IMR-90 (cell line): ENCODE measurements at regions not wholly inside any gene's neighbourhood (a gene's known extent, or its start where the extent isn't known, plus 50 kb on each side); places are given as distances from the start of the nearest gene placed in this dataset.

Experiments used
- ATAC-seq: fragments of 200-7000 bp; cut with Tn5 transposase; 2 replicates; pipeline ENCODE4 v1.9.1; 2020; ENCODE audit warnings: low read depth, mild to moderate bottlenecking, moderate library complexity
- BruUV-seq: library from RNA; stranded (reverse); fragments of 400-500 nt; replicated peaks from 2 replicates; lab custom pipeline; 2021; lab: Mats Ljungman, UMichigan
- CTCF ChIA-PET: fragments of 300-600 bp; formaldehyde crosslinking; extraction: SDS; loops from one replicate; lab custom pipeline; 2021; ENCODE audit warnings: antibody characterized with exemption; lab: Yijun Ruan, JAX
- POLR2A ChIA-PET: fragments of 300-600 bp; sonication (Branson Sonifier 250); formaldehyde crosslinking; loops from one replicate; lab custom pipeline; 2022; ENCODE audit warnings: antibody characterized with exemption; ENCODE audit not compliant: unreplicated experiment; lab: Charles Lee
- DNase-seq: peaks from one replicate; pipeline ENCODE4 v3.0.0; 2013
- H2AFZ ChIP-seq: replicated peaks from 2 replicates; pipeline ENCODE3; 2013; ENCODE audit warnings: low read length, mild to moderate bottlenecking; ENCODE audit not compliant: poor library complexity
- H2AK5ac ChIP-seq: 2 replicates; pipeline ENCODE4 v1.6.1; 2013; ENCODE audit warnings: low read depth, low read length, inconsistent platforms
- H2AK9ac ChIP-seq: replicated peaks from 2 replicates; pipeline ENCODE3; 2013; ENCODE audit warnings: mild to moderate bottlenecking, low read depth, low read length, moderate library complexity; ENCODE audit not compliant: poor library complexity
- H2BK120ac ChIP-seq: 2 replicates; pipeline ENCODE4 v1.6.1; 2013; ENCODE audit warnings: low read depth, low read length, inconsistent platforms
- H2BK15ac ChIP-seq: 3 replicates; pipeline ENCODE4 v1.6.1; 2013; ENCODE audit warnings: low read depth, low read length, inconsistent platforms
- H2BK20ac ChIP-seq: 2 replicates; pipeline ENCODE4 v1.6.1; 2013; ENCODE audit warnings: low read depth, mild to moderate bottlenecking, inconsistent platforms, low read length, moderate library complexity
- H2BK5ac ChIP-seq: 2 replicates; pipeline ENCODE4 v1.6.1; 2013; ENCODE audit warnings: mild to moderate bottlenecking, low read depth, low read length, inconsistent platforms; ENCODE audit not compliant: poor library complexity, severe bottlenecking
- H3K14ac ChIP-seq: replicated peaks from 2 replicates; pipeline ENCODE4 v1.6.1; 2013; ENCODE audit warnings: low read depth, low read length, inconsistent platforms
- H3K18ac ChIP-seq: 2 replicates; pipeline ENCODE4 v1.6.1; 2013; ENCODE audit warnings: low read depth, low read length, control low read depth
- H3K23ac ChIP-seq: 2 replicates; pipeline ENCODE4 v1.6.1; 2013; ENCODE audit warnings: low read depth, low read length, inconsistent platforms
- H3K27ac ChIP-seq: 2 replicates; pipeline ENCODE4 v1.5.1; 2013; ENCODE audit warnings: mild to moderate bottlenecking, control low read depth, low read length; ENCODE audit not compliant: insufficient read depth
- H3K27me3 ChIP-seq: 2 replicates; pipeline ENCODE4 v1.6.1; 2013; ENCODE audit warnings: low read length; ENCODE audit not compliant: control insufficient read depth, insufficient read depth
- H3K36me3 ChIP-seq: 2 replicates; pipeline ENCODE4 v1.6.1; 2013; ENCODE audit warnings: low read length, mixed read lengths; ENCODE audit not compliant: control insufficient read depth, insufficient read depth
- H3K4ac ChIP-seq: 2 replicates; pipeline ENCODE4 v1.6.1; 2013; ENCODE audit warnings: low read depth, low read length, inconsistent platforms
- H3K4me1 ChIP-seq: 2 replicates; pipeline ENCODE4 v1.6.1; 2013; ENCODE audit warnings: low read length, mixed read lengths; ENCODE audit not compliant: control insufficient read depth, insufficient read depth
- H3K4me2 ChIP-seq: 2 replicates; pipeline ENCODE4 v1.6.1; 2013; ENCODE audit warnings: low read depth, mild to moderate bottlenecking, control low read depth, low read length, moderate library complexity
- H3K4me3 ChIP-seq: 2 replicates; pipeline ENCODE4 v1.5.1; 2013; ENCODE audit warnings: low read depth, mild to moderate bottlenecking, control low read depth, low read length, moderate library complexity; ENCODE audit not compliant: insufficient read depth
- H3K56ac ChIP-seq: 2 replicates; pipeline ENCODE4 v1.6.1; 2013; ENCODE audit warnings: low read length, inconsistent platforms; ENCODE audit not compliant: insufficient read depth; ENCODE audit errors: extremely low read depth
- H3K79me1 ChIP-seq, 2 experiments: 2 replicates each; pipeline ENCODE4 v1.6.1; 2013; ENCODE audit warnings: low read length in 2 of 2, inconsistent platforms in 1 of 2, low read depth in 1 of 2
- H3K9ac ChIP-seq: 2 replicates; pipeline ENCODE4 v1.6.1; 2013; ENCODE audit warnings: low read depth, low read length, control low read depth
- H3K9me1 ChIP-seq: 2 replicates; pipeline ENCODE4 v1.6.1; 2013; ENCODE audit warnings: low read length, inconsistent platforms; ENCODE audit not compliant: insufficient read depth
- H3K9me3 ChIP-seq: 2 replicates; pipeline ENCODE4 v1.6.1; 2013; ENCODE audit warnings: low read length; ENCODE audit not compliant: control insufficient read depth, insufficient read depth
- H4K20me1 ChIP-seq: 2 replicates; pipeline ENCODE4 v1.6.1; 2013; ENCODE audit warnings: low read length, inconsistent platforms; ENCODE audit not compliant: insufficient read depth
- H4K5ac ChIP-seq: 2 replicates; pipeline ENCODE4 v1.6.1; 2013; ENCODE audit warnings: mild to moderate bottlenecking, low read depth, low read length, control low read depth
- H4K8ac ChIP-seq, 2 experiments: 2 replicates each; pipeline ENCODE4 v1.6.1; 2013; ENCODE audit warnings: low read depth in 2 of 2, low read length in 2 of 2, control low read depth in 1 of 2, inconsistent platforms in 1 of 2
- H4K91ac ChIP-seq: 2 replicates; pipeline ENCODE4 v1.6.1; 2013; ENCODE audit warnings: low read depth, low read length, inconsistent platforms; ENCODE audit not compliant: insufficient read depth
- BHLHE40 ChIP-seq: fragments of 150-350 bp; IDR thresholded peaks from 2 replicates; pipeline ENCODE4 v1.6.1; 2016; ENCODE audit warnings: mild to moderate bottlenecking, low read depth, low read length
- CEBPB ChIP-seq: IDR thresholded peaks from 2 replicates; pipeline ENCODE4 v1.6.1; 2012; ENCODE audit warnings: low read depth, low read length, improper control_type of control experiment
- MAFK ChIP-seq: IDR thresholded peaks from 2 replicates; pipeline ENCODE4 v1.6.1; 2012; ENCODE audit warnings: low read depth, low read length, improper control_type of control experiment
- MAZ ChIP-seq: IDR thresholded peaks from 2 replicates; pipeline ENCODE4 v1.6.1; 2012; ENCODE audit warnings: low read depth, mild to moderate bottlenecking, low read length, improper control_type of control experiment, moderate library complexity, borderline replicate concordance
- MXI1 ChIP-seq: IDR thresholded peaks from 2 replicates; pipeline ENCODE4 v1.6.1; 2012; ENCODE audit warnings: low read depth, mild to moderate bottlenecking, low read length, moderate library complexity, borderline replicate concordance
- POLR2A ChIP-seq: IDR thresholded peaks from 2 replicates; pipeline ENCODE4 v1.6.1; 2012; ENCODE audit warnings: mild to moderate bottlenecking, low read depth, low read length
- RFX5 ChIP-seq: IDR thresholded peaks from 2 replicates; pipeline ENCODE4 v1.8.0; 2012; ENCODE audit warnings: low read depth, mild to moderate bottlenecking, low read length, moderate library complexity
- dilution Hi-C: fragments of 300-500 bp; cut with HindIII; formaldehyde crosslinking; loops from one replicate; pipeline ENCODE4 v1.14.3; 2018; ENCODE audit warnings: low sequenced_read_pairs; ENCODE audit not compliant: unreplicated experiment
- in situ Hi-C: fragments of 300-500 bp; cut with MboI; formaldehyde crosslinking; loops from 3 replicates; pipeline ENCODE4 v1.14.3; 2019; ENCODE audit warnings: low sequenced_read_pairs, inconsistent platforms, mixed read lengths
- intact Hi-C: fragments of 100-400 bp; cut with micrococcal nuclease; formaldehyde crosslinking; loops from 2 replicates; pipeline ENCODE4 v1.10.0; 2022

DNA sequence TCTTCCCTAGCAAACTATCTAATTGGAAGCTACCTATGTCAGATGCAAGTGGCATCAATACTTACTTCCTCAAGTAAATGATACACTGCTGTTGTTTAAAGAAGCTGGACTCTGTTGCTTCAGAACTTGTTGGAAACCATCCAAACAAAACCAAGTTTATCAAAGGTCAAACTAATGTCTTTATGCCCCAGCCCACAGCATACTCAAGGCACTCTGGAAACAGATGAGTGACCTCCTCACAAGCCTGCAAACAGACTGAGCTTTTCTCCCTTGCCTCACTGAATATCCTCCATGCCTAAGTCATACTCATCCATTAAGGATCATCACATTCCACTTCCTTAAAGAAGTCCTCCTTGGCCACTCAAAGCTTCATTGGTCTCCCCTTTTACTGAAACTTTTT, 107.4 kb upstream of the ACP3 start:
- DNase-seq (no peak), ATAC-seq (no peak)
- TF ChIP-seq BHLHE40 (no peak), MAFK (no peak), CEBPB (no peak), MXI1 (no peak), RFX5 (no peak), MAZ (no peak), POLR2A (no peak)
- Histone ChIP-seq H2AK5ac (no peak overlapping the region), H4K91ac (no peak overlapping the region), H4K20me1 (no peaks in the 10 kb centered on the region; the same call in 1 of the 2 replicates), H2BK20ac (no peak overlapping the region), H4K8ac (no peak overlapping the region), H3K79me1 (no peaks in the 10 kb centered on the region), H3K23ac (no peak overlapping the region), H2BK120ac (no peak overlapping the region), H3K4ac (no peak overlapping the region), H3K18ac (no peak overlapping the region), H3K4me1 (0 out of 2 replicates have a peak, but pooled peaks cover 2% of the 10 kb centered on the region), H2BK15ac (no peak overlapping the region), H2BK5ac (no peak overlapping the region), H3K36me3 (no peaks in the 10 kb centered on the region), H2AFZ (no peak overlapping the region), H2AK9ac (no peak overlapping the region), H3K4me3 (no peak overlapping the region), H3K4me2 (no peak overlapping the region), H3K9ac (no peak overlapping the region), H3K27me3 (no peaks in the 10 kb centered on the region; the same call in 1 of the 2 replicates), H3K9me3 (no peaks in the 10 kb centered on the region), H3K9me1 (peaks cover 4% of the 10 kb centered on the region; the same call in 1 of the 2 replicates), H3K14ac (no peak overlapping the region), H4K5ac (no peak overlapping the region), H3K56ac (no peak overlapping the region), H3K27ac (no peak overlapping the region)
- dilution Hi-C loops (no loop called here), in situ Hi-C loops (no loop called here), intact Hi-C loops (no loop called here)
- POLR2A ChIA-PET = interaction anchor here (0.6 kb wide), 1 partner anchor 209 kb away, joined by 3 read pairs; no protein-coding TSS in a partner anchor
- CTCF ChIA-PET = interaction anchor here (0.7 to 1.1 kb wide), 3 partner anchors 9 to 172 kb away, joined by 3 to 6 read pairs (median 3); no protein-coding TSS in a partner anchor
- no TSS peak for BruUV-seq
